ENCODE measurements at regions not wholly inside any gene's neighbourhood (a gene's known extent, or its start where the extent isn't known, plus 50 kb on each side); places are given as distances from the start of the nearest gene placed in this dataset.

GRCh38 chr18:31258789-31259188 is 59.2 kb upstream of the DSG1 start:
- intact Hi-C loops (cut with DNase I), result no loop called here
- no peak overlapping the region for H3K4me3 ChIP-seq

GRCh38 chr18:31261792-31262582 is 56.0 kb upstream of the DSG1 start:
- intact Hi-C loops (cut with DNase I), result no loop called here
- no peaks in the 10 kb centered on the region for H3K9me3 ChIP-seq
- no peak for DNase-seq
- H3K27me3 ChIP-seq, result no peaks in the 10 kb centered on the region
- H3K27ac ChIP-seq, result no peak overlapping the region
- ATAC-seq, result peak; percentile 41
- no peaks in the 10 kb centered on the region for H3K4me1 ChIP-seq
- TF ChIP-seq CTCF (IDR thresholded peaks at IDR 0.05), result no peak
- no peak overlapping the region for H3K4me3 ChIP-seq
- no peaks in the 10 kb centered on the region for H3K36me3 ChIP-seq

More at GRCh38 chr18:31258789-31259188, 59.2 kb upstream of the DSG1 start:
- Histone ChIP-seq H3K27ac (no peak overlapping the region), H3K36me3 (no peaks in the 10 kb centered on the region), H3K9me3 (no peaks in the 10 kb centered on the region), H3K4me1 (no peaks in the 10 kb centered on the region), H3K27me3 (no peaks in the 10 kb centered on the region)
- TF ChIP-seq CTCF (IDR thresholded peaks at IDR 0.05), result no peak
- DNase-seq (no peak), ATAC-seq (no peak)

GRCh38 chr18:31267823-31268481 is 50.0 kb upstream of the DSG1 start:
- no peaks in the 10 kb centered on the region for H3K4me1 ChIP-seq
- H3K27ac ChIP-seq, result no peak overlapping the region
- intact Hi-C loops (cut with DNase I), result no loop called here
- DNase-seq (no peak), ATAC-seq (no peak)
- H3K36me3 ChIP-seq, result no peaks in the 10 kb centered on the region
- H3K9me3 ChIP-seq, result no peaks in the 10 kb centered on the region
- no peaks in the 10 kb centered on the region for H3K27me3 ChIP-seq
- H3K4me3 ChIP-seq, result no peak overlapping the region
- no peak for TF ChIP-seq CTCF (IDR thresholded peaks at IDR 0.05)

Measured in left lung (tissue), 4 donors.